HG02642 (cell line): ENCODE measurements at regions not wholly inside any gene's neighbourhood (a gene's known extent, or its start where the extent isn't known, plus 50 kb on each side); places are given as distances from the start of the nearest gene placed in this dataset.

Experiments
- ATAC-seq: cut with Tn5 transposase; IDR thresholded peaks from one replicate; pipeline ENCODE4 v1.9.1; 2021; ENCODE audit warnings: mild to moderate bottlenecking; ENCODE audit not compliant: unreplicated experiment, poor library complexity

GRCh38 chr5:113891491-113891890, 378.0 kb downstream of the YTHDC2 start:
- no peak for ATAC-seq

- no peak for ATAC-seq
Observed at GRCh38 chr5:113896789-113897188, 383.3 kb downstream of the YTHDC2 start.

GRCh38 chr5:113897748-113898147, 384.3 kb downstream of the YTHDC2 start:
- ATAC-seq = no peak

DNA sequence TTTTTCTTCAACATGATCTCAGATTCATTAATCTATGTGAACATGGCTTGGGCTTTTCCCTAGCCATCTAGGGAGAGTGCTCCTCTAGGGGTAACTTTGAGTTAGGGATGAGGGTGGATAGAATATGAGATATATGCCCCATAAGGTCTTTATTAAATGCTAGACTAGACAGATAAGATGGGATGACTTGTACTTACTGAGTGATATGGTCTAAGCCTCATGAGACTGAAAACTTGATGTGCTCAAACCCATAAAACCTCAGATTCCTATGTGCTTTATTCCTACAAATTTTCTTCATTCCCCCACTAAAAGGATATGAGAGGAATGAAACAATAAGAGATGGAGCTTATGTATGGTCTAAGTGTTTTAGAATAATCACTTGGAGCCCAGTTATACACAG, 386.6 kb downstream of the YTHDC2 start:
- ATAC-seq = no peak

DNA sequence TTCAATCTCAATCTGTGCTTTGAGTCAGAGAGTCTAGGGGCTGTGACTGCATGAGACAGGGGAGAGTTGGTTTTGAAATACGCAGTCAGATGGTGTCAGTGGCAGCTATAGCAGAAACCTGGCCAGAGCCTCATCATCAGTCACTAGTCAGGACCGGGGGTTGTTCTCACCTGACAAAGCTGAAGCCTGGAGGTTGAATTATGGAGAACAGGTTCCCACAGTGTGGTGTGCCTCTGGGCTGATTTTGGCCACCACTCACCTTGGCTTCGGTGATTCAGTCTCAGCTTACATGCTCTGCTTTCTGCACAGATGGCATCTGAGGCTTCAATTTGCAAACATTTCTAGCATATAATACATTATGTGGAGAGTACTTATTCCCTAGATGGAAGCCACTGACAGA, 387.3 kb downstream of the YTHDC2 start:
- no peak for ATAC-seq

DNA sequence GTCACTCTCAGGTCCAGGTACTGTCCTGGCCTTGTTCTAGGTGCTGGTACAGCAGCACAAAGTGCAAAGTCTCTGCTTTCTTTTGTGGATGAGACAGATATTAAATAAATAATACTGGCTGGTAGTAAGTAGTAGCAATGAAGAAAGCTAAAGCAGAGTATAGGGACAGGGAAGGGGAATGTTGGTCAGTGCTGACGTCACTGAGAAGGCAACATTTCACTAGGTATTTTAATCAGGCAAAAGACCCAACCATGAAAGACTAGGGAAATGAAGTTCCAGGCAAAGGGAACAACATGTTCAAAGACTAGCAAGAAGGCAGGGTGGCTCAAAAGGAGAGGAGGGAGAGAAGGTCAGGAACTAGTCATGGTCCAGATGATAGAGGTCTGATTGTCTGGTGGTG, 388.2 kb downstream of the YTHDC2 start:
- no peak for ATAC-seq

DNA sequence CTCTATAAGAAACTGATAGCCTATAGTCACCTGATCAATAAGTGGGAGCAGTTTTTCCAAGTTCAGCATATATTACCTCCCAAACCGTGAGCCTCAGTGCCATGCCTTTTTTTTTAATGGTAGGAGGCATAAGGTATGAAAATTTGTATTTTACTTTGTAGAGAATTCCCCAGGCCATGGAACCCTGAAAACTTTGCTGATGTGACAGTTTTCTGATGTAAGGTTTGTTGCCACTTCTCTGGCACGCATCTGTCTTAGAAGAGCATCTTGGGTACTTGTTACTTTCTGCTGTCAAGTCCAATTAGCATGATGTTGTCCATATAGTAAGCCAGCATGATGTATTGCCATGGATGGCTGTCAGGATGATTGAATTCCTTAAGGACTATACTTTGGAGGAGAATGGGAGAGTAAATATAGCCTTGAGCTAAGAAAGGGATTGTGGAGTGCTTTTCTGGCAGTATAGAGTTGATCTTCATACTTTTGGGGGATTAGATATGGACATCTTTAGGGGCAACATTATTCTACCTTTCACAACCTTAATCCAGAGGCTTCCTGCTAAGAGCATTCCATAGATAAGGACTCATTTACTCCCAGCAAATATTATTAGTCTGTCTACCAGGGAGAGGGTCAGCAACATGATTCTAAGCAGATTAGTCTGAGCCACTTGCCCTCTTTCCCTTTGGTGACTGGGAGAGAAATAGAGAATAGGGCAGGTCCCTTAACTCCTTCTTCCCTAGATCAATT, 389.6 kb downstream of the YTHDC2 start:
- ATAC-seq = no peak

DNA sequence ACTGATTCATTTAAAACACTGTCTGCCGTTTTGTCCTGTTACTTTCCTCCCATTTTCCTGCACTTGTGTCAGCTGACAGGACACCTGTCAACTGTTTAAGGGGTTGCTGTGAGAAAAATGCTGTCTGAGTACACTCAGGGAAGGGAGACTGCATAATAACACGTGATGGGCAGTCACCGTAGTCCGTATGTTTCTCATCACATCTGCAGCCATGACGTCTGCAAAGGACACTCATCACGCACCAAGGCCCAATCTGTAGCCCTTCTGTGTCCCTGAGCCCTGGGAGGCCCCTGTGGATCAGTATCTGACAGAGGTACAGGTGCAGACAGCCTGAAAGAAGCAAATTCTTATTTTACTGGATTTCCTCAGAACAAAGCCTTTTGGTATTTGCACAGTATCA, 396.3 kb downstream of the YTHDC2 start:
- no peak for ATAC-seq

DNA sequence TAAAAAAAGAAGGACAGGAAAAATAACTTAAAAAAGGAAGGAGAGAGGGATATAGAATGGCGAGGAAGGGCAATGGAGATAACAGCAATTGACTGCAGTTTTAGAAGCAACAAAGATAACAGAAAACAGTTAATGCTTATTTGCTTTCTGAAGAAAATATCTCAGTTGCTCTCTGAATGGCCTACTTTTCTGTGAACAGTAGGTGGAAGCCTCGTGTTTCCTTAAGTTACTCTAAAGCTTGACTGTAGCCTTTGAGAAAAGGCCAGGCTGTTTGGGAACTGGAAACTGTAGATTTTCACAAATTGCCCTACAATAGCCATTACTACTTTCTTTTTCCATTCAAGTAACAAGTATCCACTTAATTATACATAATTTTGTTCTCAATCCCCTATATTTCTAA, 404.5 kb downstream of the YTHDC2 start:
- no peak for ATAC-seq

GRCh38 chr5:113922343-113922742, 408.8 kb downstream of the YTHDC2 start:
- no peak for ATAC-seq

- no peak for ATAC-seq
Observed at GRCh38 chr5:113935453-113935852, 422.0 kb downstream of the YTHDC2 start.

DNA sequence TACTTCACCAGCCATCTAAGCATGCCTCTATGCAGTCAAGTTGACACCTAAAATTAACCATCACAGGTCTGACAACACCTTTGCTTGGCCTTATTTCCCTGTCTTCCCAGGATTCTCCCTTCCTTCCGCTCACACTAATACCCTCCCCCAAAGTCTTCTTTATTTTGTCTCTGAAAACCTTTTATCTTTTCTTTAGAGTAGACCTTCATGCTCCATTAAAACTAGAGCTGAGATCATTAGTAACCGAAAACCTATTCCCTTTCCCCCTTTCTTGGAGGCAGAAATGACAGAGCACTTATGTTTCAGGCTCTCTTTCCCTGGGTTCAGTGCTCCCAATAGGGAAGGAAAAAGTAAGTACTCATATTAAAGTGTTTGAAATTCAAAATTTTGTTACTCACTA, 423.8 kb downstream of the YTHDC2 start:
- no peak for ATAC-seq

DNA sequence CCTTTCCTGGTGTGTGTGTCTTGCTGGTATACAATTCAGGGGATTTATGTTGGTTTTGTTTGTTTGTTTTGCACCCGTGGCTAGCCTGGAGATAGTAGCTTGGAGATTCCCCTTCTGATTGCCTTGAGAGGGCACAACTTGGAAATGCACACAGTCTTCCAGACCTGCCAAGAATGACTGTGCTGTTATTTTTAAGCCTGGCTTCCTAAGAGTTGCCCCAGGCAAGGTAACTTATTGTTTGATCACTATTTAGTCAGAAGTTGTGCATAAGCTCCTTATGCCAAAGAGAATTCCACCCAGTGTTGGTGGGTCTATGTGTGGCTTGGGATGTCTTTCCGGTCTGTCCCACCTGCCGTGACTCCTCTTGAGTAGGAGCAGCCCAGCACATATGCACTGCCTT, 421.9 kb upstream of the KCNN2 start:
- ATAC-seq = no peak

GRCh38 chr5:113950186-113950585, 411.7 kb upstream of the KCNN2 start:
- no peak for ATAC-seq

- ATAC-seq = no peak
Observed at GRCh38 chr5:113965225-113965624, 396.6 kb upstream of the KCNN2 start.

DNA sequence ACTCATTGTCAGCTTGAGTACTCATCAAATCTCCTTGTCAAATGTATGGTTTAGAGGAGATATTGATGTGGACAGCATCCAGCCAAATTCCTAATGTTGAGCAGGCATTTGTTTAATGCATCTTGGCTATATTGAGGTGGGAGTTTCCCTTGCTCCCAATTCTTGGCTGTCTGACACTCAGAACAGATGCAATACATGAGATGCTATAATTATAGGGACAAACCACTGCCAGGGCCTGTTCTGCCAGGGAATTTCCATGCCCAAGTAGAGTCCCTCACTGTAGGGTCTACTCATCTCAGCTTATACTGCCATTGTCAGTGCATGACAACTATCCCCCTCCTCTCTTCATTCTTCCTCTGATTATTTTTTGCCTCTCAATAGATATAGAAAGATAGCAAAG, 392.0 kb upstream of the KCNN2 start:
- ATAC-seq = no peak

DNA sequence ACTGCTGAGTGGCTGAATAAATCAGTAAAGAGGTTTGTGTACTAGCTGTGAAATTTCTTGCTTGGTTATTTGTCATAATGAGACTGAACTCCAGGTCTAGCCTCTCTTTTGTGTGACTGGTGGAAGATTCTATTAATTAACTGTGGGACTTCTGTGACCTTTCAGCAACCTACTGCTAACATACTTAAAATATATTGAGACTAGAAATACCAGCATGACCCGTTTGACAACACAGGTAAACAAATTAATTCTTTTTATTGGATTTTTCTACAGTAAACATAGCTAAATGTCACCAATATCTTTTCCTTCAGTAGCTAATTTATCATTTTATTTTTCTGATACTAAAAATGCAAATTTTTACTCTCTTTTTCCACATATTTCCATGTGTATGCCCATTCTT, 390.4 kb upstream of the KCNN2 start:
- no peak for ATAC-seq

DNA sequence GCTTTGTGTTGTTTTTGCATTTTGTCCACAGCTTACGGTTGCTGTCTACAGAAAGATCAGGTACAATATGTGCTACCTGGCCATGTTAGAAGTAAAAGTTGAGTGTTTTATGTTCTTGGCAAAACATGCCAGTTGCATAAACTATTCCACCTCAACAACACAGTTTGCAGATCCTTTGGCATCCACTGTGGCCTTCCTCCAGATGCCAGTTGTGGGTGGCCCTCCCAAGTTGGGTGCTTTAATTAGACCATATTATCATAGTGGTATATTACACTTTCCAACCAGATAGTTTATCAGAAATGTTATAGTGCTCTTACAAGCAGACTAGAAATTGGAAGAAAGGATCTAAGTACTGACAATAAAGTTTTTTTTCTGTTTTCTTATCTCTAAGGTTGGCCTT, 386.9 kb upstream of the KCNN2 start:
- no peak for ATAC-seq

GRCh38 chr5:113984928-113985327, 376.9 kb upstream of the KCNN2 start:
- ATAC-seq = no peak

- ATAC-seq = no peak
Observed at GRCh38 chr5:113985505-113985904, 376.4 kb upstream of the KCNN2 start.

DNA sequence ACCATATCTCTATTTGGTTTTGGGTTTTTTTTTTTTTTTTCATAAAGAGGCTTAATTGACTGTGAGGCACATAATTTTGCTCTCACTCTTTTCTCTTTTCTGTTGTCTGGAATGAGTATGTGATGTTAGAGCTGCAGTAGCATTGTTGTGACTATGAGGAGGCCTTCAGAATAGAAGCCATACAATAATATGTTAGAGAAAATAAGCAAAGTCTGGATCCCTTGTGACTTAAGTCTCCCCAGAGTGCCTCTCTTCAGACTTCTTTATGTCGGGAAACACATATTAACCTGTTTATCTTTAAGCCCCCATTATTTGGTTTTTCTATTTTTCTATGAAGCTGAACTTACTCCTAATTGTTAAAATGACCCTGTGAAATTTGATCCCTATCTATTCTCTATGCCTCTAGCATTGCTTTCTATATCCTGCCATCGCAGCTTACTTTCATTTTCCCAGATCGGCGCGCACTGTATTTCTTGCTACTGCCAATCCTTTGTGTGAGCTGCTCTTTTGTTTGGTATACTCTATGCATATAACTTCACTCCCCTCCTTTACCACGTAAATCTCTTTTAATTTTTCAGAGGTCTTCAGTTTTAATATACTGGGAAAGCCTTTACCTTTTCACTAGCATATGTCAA, 372.5 kb upstream of the KCNN2 start:
- no peak for ATAC-seq

DNA sequence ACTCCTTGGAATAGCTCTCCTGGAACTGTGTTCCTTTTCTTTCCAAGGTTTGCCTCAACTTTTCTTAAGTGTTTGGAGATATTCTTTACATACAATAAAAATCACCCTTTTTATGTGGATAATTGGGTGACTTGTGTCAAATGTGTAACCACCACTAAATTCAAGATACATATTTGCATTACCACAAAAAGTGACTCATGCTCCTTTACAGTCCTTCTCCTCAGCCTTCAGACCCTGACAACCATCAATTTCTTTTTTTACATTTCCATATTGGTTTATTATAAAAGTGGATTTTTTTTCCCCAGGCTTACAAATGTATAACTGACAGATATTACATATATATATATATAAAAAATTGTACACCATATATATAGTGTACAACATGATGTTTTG, 372.0 kb upstream of the KCNN2 start:
- no peak for ATAC-seq
